ENCODE measurements at regions not wholly inside any gene's neighbourhood (a gene's known extent, or its start where the extent isn't known, plus 50 kb on each side); places are given as distances from the start of the nearest gene placed in this dataset.

DNA sequence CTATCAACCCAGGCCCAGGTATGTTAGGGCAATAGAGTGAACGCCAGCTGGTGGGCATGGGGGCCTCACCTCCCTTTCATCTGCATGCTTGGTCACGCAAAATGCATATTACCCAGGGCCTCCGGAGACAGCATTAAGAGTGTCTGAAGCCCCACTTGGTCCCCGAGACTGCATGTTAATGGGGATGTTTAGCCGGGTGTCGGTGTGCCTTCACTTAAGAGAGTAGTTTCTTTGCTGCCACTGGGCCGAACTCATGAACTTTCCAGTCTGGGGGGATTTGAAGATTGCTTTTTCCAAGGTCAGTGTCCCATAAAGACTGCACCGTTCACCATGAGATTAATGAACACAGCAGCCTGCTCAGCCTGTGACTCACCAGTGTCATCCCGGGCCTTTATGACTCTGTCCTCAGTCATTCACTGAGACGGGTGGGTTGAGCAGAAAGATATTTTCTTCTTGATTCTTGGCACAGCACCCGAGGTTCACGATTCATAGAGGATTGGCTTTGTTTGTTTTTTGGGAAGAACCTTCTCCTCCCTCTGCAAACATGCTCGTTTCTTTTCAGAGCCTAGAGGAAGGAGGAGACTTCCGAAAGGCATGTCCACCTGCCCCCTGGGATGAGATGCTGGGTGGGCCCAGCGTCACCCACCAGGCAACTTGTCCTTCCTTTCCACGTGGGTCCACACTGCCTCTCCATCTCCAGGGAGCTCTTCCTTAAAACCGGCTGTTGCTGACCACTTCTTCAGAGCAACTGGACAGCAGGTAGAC is 199.1 kb downstream of the GLI2 start:
- Histone ChIP-seq H3K36me3 (no peaks in the 10 kb centered on the region), H3K27me3 (peaks cover 22% of the 10 kb centered on the region), H3K9me3 (no peaks in the 10 kb centered on the region), H3K4me3 (no peak overlapping the region), H3K4me1 (peaks cover 30 to 54% (median 46%) of the 10 kb centered on the region in 4 donors), H3K27ac (peak overlapping the region; percentile 46 to 67 (median 61))
- intact Hi-C loops (cut with DNase I; ENCODE audit: low total_unique reads) (loop anchor here (5.0 kb wide), 1 partner anchor 197 kb away; the partner anchor contains the start of gene GLI2), in situ Hi-C loops (cut with MboI; ENCODE audit: low pct_ligation_motif_present in 1 of 4, low pct_unique_long_range_greater_than_20kb in 1 of 4, low sequenced_read_pairs in 3 of 4) (no loop called here)
- 24 to 36% methylated on average over 8 to 17 of the region's 17 CpGs for WGBS, 2 donors (ENCODE audit: low coverage in 1 of 2)
- DNase-seq = peak; percentile 57
- TF ChIP-seq POLR2A (IDR thresholded peaks at IDR 0.05) (no peak), POLR2AphosphoS5 (IDR thresholded peaks at IDR 0.05) (peak in 2 of 3 donors; percentile 22 to 37)

DNA sequence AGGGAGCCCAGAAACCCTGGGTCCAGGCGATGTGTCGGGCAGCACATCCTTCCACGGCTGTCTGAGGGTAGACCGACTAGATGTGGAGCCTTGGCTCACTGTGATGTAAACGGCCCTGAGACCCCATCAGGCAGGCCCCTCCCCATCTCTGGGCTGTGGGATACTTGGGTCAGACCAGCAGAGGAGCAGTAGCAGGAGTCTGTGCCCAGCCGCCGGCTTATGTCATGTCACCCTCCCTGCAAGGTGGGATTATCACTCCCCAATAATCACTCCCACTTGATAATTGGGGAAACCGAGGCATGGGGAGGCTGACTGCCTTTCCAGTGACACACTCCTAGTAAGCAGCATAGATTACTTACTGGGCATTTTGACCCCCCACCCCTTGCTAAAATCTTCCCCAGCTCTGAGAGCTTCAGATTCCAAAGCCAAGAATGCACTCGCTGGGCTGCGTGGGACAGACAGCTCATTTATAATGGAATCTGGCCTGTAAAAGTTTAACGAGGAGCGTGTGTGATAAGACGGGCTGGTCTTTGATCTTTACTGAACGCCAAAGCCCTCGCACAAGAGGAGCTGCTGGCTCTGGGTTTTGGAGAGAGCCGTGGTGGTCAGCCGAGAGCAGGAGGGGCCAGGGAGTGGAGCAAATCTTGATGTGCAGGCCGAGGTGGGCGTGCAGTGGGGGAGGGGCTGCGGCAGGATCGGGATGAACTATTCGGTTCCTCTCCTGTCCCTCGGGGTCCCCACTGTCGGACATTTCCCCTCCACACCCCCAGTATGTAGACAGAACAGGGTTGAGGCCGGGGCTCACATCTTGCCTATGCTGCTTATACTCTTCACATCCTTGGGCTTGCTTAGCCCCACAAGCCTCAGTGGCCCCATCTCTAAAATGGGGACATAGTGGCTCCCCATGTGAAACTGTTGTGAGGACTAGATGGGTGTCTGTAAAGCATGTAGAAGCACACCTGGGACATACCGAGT is 200.0 kb downstream of the GLI2 start:
- TF ChIP-seq, protein P1, sequence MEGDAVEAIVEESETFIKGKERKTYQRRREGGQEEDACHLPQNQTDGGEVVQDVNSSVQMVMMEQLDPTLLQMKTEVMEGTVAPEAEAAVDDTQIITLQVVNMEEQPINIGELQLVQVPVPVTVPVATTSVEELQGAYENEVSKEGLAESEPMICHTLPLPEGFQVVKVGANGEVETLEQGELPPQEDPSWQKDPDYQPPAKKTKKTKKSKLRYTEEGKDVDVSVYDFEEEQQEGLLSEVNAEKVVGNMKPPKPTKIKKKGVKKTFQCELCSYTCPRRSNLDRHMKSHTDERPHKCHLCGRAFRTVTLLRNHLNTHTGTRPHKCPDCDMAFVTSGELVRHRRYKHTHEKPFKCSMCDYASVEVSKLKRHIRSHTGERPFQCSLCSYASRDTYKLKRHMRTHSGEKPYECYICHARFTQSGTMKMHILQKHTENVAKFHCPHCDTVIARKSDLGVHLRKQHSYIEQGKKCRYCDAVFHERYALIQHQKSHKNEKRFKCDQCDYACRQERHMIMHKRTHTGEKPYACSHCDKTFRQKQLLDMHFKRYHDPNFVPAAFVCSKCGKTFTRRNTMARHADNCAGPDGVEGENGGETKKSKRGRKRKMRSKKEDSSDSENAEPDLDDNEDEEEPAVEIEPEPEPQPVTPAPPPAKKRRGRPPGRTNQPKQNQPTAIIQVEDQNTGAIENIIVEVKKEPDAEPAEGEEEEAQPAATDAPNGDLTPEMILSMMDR (IDR thresholded peaks at IDR 0.05) = no peak
- TF ChIP-seq POLR2AphosphoS5 (IDR thresholded peaks at IDR 0.05) = no peak
- no peak for TF ChIP-seq POLR2A (IDR thresholded peaks at IDR 0.05)
- TF ChIP-seq EP300 (IDR thresholded peaks at IDR 0.05; ENCODE audit: low read depth) = no peak
- peak overlapping the region; percentile 46 to 67 (median 61) for H3K27ac ChIP-seq
- intact Hi-C loops (cut with DNase I; ENCODE audit: low total_unique reads) = loop anchor here (5.0 kb wide), 1 partner anchor 198 kb away; the partner anchor contains the start of gene GLI2
- in situ Hi-C loops (cut with MboI; ENCODE audit: low pct_ligation_motif_present in 1 of 4, low pct_unique_long_range_greater_than_20kb in 1 of 4, low sequenced_read_pairs in 3 of 4) = no loop called here
- 31 to 46% methylated on average over 4 to 26 of the region's 26 CpGs for WGBS, 2 donors (ENCODE audit: low coverage in 1 of 2)
- H3K4me1 ChIP-seq = peaks cover 30 to 54% (median 46%) of the 10 kb centered on the region in 4 donors
- H3K27me3 ChIP-seq = peaks cover 31% of the 10 kb centered on the region
- peak; percentile 28 for DNase-seq
- H3K4me3 ChIP-seq = no peak overlapping the region
- H3K9me3 ChIP-seq = no peaks in the 10 kb centered on the region
- no peaks in the 10 kb centered on the region for H3K36me3 ChIP-seq

DNA sequence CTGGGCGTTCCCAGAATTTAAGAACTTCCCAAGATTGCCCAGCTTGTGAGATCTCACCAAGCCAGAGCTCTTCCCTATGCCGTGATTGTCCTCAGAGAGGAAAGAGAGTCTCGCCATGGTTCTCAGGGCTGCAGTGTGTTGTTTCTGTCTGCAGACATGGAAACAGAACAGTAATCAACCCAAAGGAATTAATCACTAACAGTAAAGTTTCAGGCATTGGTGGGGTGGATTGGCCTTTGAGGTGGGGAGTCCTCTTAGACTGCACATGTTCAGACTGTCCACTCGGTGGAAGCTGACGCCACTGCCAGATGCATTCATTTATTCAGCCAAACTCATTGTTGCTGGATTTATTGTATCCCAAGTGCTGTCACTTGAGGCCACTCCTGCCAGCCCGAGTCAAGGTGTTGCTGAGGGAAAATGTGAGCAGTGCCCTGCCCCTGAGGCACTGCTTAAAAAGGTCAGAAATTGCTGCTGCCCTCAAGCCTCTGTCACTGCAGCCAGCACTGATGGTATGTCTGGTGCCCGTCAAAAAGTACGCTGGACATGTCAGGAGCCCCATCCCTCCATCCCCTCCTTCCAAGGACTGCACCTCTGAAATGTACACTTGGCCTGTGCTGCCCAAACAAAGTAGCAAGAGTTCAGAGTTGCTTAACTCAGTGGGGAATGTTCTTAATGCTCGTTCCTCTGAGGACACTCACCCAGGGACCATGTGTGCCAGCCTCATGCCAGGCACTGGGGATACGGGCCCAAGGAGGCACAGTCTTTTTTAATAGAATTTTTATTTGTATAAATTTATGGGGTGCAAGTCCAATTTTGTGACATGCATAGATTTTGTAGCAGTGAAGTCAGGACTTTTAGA is 201.0 kb downstream of the GLI2 start:
- TF ChIP-seq, protein P1 (IDR thresholded peaks at IDR 0.05) = no peak
- no peak for TF ChIP-seq EP300 (IDR thresholded peaks at IDR 0.05; ENCODE audit: low read depth)
- no peak for TF ChIP-seq POLR2A (IDR thresholded peaks at IDR 0.05)
- no peak for TF ChIP-seq POLR2AphosphoS5 (IDR thresholded peaks at IDR 0.05)
- intact Hi-C loops (cut with DNase I; ENCODE audit: low total_unique reads) (loop anchor here (5.0 kb wide), 1 partner anchor 199 kb away; the partner anchor contains the start of gene GLI2), in situ Hi-C loops (cut with MboI; ENCODE audit: low pct_ligation_motif_present in 1 of 4, low pct_unique_long_range_greater_than_20kb in 1 of 4, low sequenced_read_pairs in 3 of 4) (no loop called here)
- Histone ChIP-seq H3K27ac (peak overlapping the region in 3 of 4 donors; percentile 61 to 67 (median 61)), H3K4me3 (no peak overlapping the region), H3K27me3 (peaks cover 34% of the 10 kb centered on the region), H3K4me1 (peaks cover 30 to 54% (median 46%) of the 10 kb centered on the region in 4 donors), H3K36me3 (no peaks in the 10 kb centered on the region), H3K9me3 (no peaks in the 10 kb centered on the region)
- no peak for DNase-seq
- 39 to 58% methylated on average over 3 to 10 of the region's 10 CpGs for WGBS, 2 donors (ENCODE audit: low coverage in 1 of 2)

DNA sequence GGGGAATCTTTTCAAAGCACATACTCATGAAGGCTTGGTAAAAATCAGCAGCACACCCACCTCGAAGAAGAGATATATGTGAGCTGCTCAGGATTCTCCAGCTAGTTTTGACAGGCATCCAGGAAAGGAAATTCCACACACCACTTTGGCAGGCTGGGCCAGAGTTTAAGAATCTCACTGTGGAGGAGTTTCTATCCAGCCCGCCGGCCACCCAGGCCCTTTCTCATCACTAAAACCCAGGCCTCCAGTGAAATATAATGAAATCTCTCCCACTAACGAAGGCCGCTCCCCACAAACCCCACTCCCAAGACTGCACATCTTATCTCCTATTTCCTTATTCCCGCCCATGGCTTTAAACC is 202.0 kb downstream of the GLI2 start:
- 28 to 48% methylated on average over 3 to 6 of the region's 6 CpGs for WGBS, 2 donors (ENCODE audit: low coverage in 1 of 2)
- DNase-seq = no peak
- in situ Hi-C loops (cut with MboI; ENCODE audit: low pct_ligation_motif_present in 1 of 4, low pct_unique_long_range_greater_than_20kb in 1 of 4, low sequenced_read_pairs in 3 of 4) (no loop called here), intact Hi-C loops (cut with DNase I; ENCODE audit: low total_unique reads) (loop anchor here (5.0 kb wide), 1 partner anchor 200 kb away; the partner anchor contains the start of gene GLI2)
- TF ChIP-seq EP300 (IDR thresholded peaks at IDR 0.05; ENCODE audit: low read depth) = no peak
- TF ChIP-seq POLR2A (IDR thresholded peaks at IDR 0.05) = no peak
- no peak for TF ChIP-seq POLR2AphosphoS5 (IDR thresholded peaks at IDR 0.05)
- TF ChIP-seq, protein P1 (IDR thresholded peaks at IDR 0.05) = no peak
- H3K4me1 ChIP-seq = peaks cover 30 to 54% (median 46%) of the 10 kb centered on the region in 4 donors
- H3K4me3 ChIP-seq = no peak overlapping the region
- peaks cover 37% of the 10 kb centered on the region for H3K27me3 ChIP-seq
- H3K27ac ChIP-seq = peak overlapping the region in 3 of 4 donors; percentile 32 to 67 (median 61)
- no peaks in the 10 kb centered on the region for H3K36me3 ChIP-seq
- H3K9me3 ChIP-seq = no peaks in the 10 kb centered on the region
